Neuronal stem cell (in vitro differentiated cells): ENCODE measurements at regions not wholly inside any gene's neighbourhood (a gene's known extent, or its start where the extent isn't known, plus 50 kb on each side); places are given as distances from the start of the nearest gene placed in this dataset.
"Not testable (repeated sequence)": the region's sequence is repeated elsewhere in the genome, so short reads cannot be mapped to it uniquely, and the experiment has no call there.

Experiments used
- DNase-seq: peaks from one replicate; pipeline ENCODE4 v3.0.0-alpha.2; 2013; ENCODE audit warnings: low spot score
- H2AFZ ChIP-seq: one replicate; pipeline ENCODE4 v1.6.1; 2013; ENCODE audit warnings: mild to moderate bottlenecking, low read length, inconsistent platforms
- H2AK5ac ChIP-seq: 2 replicates; pipeline ENCODE4 v1.6.1; 2013; ENCODE audit warnings: low read depth, mild to moderate bottlenecking, inconsistent platforms, low read length, moderate library complexity, mixed read lengths
- H2BK120ac ChIP-seq: 2 replicates; pipeline ENCODE4 v1.6.1; 2013; ENCODE audit warnings: low read depth, mild to moderate bottlenecking, inconsistent platforms, low read length, moderate library complexity, mixed read lengths
- H2BK12ac ChIP-seq: one replicate; pipeline ENCODE4 v1.6.1; 2013; ENCODE audit warnings: low read length, inconsistent platforms
- H2BK15ac ChIP-seq: 2 replicates; pipeline ENCODE4 v1.6.1; 2013; ENCODE audit warnings: mild to moderate bottlenecking, low read length, inconsistent platforms, mixed read lengths
- H2BK5ac ChIP-seq: one replicate; pipeline ENCODE4 v1.6.1; 2013; ENCODE audit warnings: inconsistent platforms, mild to moderate bottlenecking, low read length, moderate library complexity
- H3K14ac ChIP-seq: one replicate; pipeline ENCODE4 v1.6.1; 2013; ENCODE audit warnings: low read length, inconsistent platforms
- H3K18ac ChIP-seq: 2 replicates; pipeline ENCODE4 v1.6.1; 2013; ENCODE audit warnings: low read length, inconsistent platforms
- H3K23ac ChIP-seq: 2 replicates; pipeline ENCODE4 v1.6.1; 2013; ENCODE audit warnings: low read depth, mild to moderate bottlenecking, mixed read lengths, low read length, inconsistent platforms; ENCODE audit not compliant: poor library complexity
- H3K27ac ChIP-seq: replicated peaks from 3 replicates; pipeline ENCODE4 v1.5.1; 2013; ENCODE audit warnings: low read length, inconsistent platforms
- H3K27me3 ChIP-seq, 3 experiments: 2 replicates each; pipeline ENCODE4 v1.6.1; 2013; ENCODE audit warnings: low read length in 3 of 3, mild to moderate bottlenecking in 2 of 3, inconsistent platforms in 1 of 3, low read depth in 1 of 3, mixed read lengths in 1 of 3, moderate library complexity in 1 of 3; ENCODE audit not compliant: control insufficient read depth in 3 of 3, insufficient read depth in 3 of 3
- H3K36me3 ChIP-seq, 2 donors: replicated peaks in 1 of 2; 2 replicates each; pipeline ENCODE4 v1.6.1; 2013; ENCODE audit warnings: low read length in 2 of 2; ENCODE audit not compliant: control insufficient read depth in 2 of 2, insufficient read depth in 2 of 2
- H3K4ac ChIP-seq: 2 replicates; pipeline ENCODE4 v1.6.1; 2013; ENCODE audit warnings: inconsistent platforms, mild to moderate bottlenecking, low read length, moderate library complexity
- H3K4me1 ChIP-seq, 2 donors: 1 replicate in 1 of 2; 2 replicates in 1 of 2; pipeline ENCODE4 v1.6.1; 2013; ENCODE audit warnings: low read length in 2 of 2, low read depth in 1 of 2; ENCODE audit not compliant: control insufficient read depth in 2 of 2, insufficient read depth in 1 of 2
- H3K4me2 ChIP-seq: one replicate; pipeline ENCODE4 v1.6.1; 2013; ENCODE audit warnings: mild to moderate bottlenecking, low read length, inconsistent platforms; ENCODE audit not compliant: insufficient read depth, poor library complexity, severe bottlenecking
- H3K4me3 ChIP-seq, 2 donors: 2 replicates each; pipeline ENCODE4 v1.5.1; 2013; ENCODE audit warnings: low read length in 2 of 2, mild to moderate bottlenecking in 2 of 2, inconsistent platforms in 1 of 2, moderate library complexity in 1 of 2
- H3K79me1 ChIP-seq: one replicate; pipeline ENCODE4 v1.6.1; 2013; ENCODE audit warnings: low read depth, mild to moderate bottlenecking, inconsistent platforms, low read length, moderate library complexity
- H3K9ac ChIP-seq: one replicate; pipeline ENCODE4 v1.6.1; 2013; ENCODE audit warnings: mild to moderate bottlenecking, low read depth, low read length, inconsistent platforms; ENCODE audit not compliant: poor library complexity
- H3K9me3 ChIP-seq, 2 donors: replicated peaks in 1 of 2; 2 replicates each; pipeline versions ENCODE3 to v1.6.1; 2013; ENCODE audit warnings: low read length in 2 of 2, mild to moderate bottlenecking in 2 of 2, inconsistent platforms in 1 of 2, low read depth in 1 of 2, mixed read lengths in 1 of 2, moderate library complexity in 1 of 2; ENCODE audit not compliant: control insufficient read depth in 2 of 2, insufficient read depth in 1 of 2
- H4K8ac ChIP-seq: one replicate; pipeline ENCODE4 v1.6.1; 2013; ENCODE audit warnings: low read depth, mild to moderate bottlenecking, inconsistent platforms, low read length, moderate library complexity
- H4K91ac ChIP-seq: one replicate; pipeline ENCODE4 v1.6.1; 2013; ENCODE audit warnings: low read length, low read depth, mild to moderate bottlenecking, inconsistent platforms; ENCODE audit not compliant: poor library complexity
- WGBS, 2 donors: extraction: QIAGEN DNeasy Blood & Tissue Kit; methylation state at CpG; one replicate each; pipeline ENCODE4 v1.1.7; 2013; ENCODE audit warnings: missing lambda C conversion rate in 2 of 2, mixed read lengths in 1 of 2; ENCODE audit not compliant: insufficient read length in 2 of 2, insufficient replicate concordance in 1 of 2; ENCODE audit errors: extremely low coverage in 2 of 2; 5-methylcytosine and 5-hydroxymethylcytosine counted together

DNA sequence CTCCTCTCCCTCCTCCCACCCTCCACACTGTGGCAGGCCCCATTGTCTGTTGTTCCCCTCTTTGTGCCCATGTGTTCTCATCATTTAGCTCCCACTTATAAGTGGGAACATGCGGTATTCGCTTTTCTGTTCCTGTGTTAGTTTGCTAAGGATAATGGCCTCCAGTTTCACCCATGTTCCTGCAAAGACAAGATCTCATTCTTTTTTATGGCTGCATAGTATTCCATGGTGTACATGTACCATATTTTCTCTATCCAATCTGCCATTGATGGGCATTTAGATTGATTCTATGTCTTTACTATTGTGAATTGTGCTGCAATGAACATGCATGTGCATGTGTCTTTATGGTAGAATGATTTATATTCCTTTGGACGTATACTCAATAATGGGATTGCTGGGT lies 130.2 kb upstream of the TLE3 start:
- not testable (repeated sequence) for H4K8ac ChIP-seq, H3K27me3 ChIP-seq, H3K4ac ChIP-seq, H2BK12ac ChIP-seq, H3K9me3 ChIP-seq, H3K23ac ChIP-seq, DNase-seq, H3K4me1 ChIP-seq, H4K91ac ChIP-seq, H3K18ac ChIP-seq, H3K79me1 ChIP-seq, H3K4me3 ChIP-seq, H3K14ac ChIP-seq, H3K36me3 ChIP-seq, H3K9ac ChIP-seq, H2AK5ac ChIP-seq, H2BK5ac ChIP-seq, H2AFZ ChIP-seq, H3K4me2 ChIP-seq, H3K27ac ChIP-seq, H2BK120ac ChIP-seq, H2BK15ac ChIP-seq
- no CpG with 5 or more reads among the region's 3 CpGs for WGBS, 2 donors

GRCh38 chr15:70227147-70227546 lies 129.4 kb upstream of the TLE3 start:
- Histone ChIP-seq H2BK120ac (no peak overlapping the region), H3K9ac (no peak overlapping the region), H4K91ac (no peak overlapping the region), H3K14ac (no peak overlapping the region), H3K27ac (no peak overlapping the region), H3K23ac (no peak overlapping the region), H3K27me3 (no peaks in the 10 kb centered on the region), H3K4ac (no peak overlapping the region), H2BK15ac (no peak overlapping the region), H2AFZ (no peak overlapping the region), H3K4me3 (no peak overlapping the region), H3K9me3 (peaks cover 0 to 2% of the 10 kb centered on the region in 2 donors), H3K36me3 (no peaks in the 10 kb centered on the region), H2BK5ac (no peak overlapping the region), H3K4me2 (no peak overlapping the region), H3K4me1 (no peaks in the 10 kb centered on the region), H2BK12ac (no peak overlapping the region), H3K79me1 (no peaks in the 10 kb centered on the region), H2AK5ac (no peak overlapping the region), H3K18ac (no peak overlapping the region), H4K8ac (no peak overlapping the region)
- WGBS, 2 donors = no CpG with 5 or more reads among the region's 1 CpG
- no peak for DNase-seq

- no peak overlapping the region for H3K9ac ChIP-seq
- no CpG with 5 or more reads among the region's 12 CpGs for WGBS, 2 donors
- no peaks in the 10 kb centered on the region for H3K79me1 ChIP-seq
- no peak for DNase-seq
- no peak overlapping the region for H3K18ac ChIP-seq
- H2AK5ac ChIP-seq = no peak overlapping the region
- H4K91ac ChIP-seq = no peak overlapping the region
- H3K4me1 ChIP-seq = no peaks in the 10 kb centered on the region
- H3K27ac ChIP-seq = no peak overlapping the region
- no peak overlapping the region for H2BK15ac ChIP-seq
- peaks cover 0 to 2% of the 10 kb centered on the region in 2 donors for H3K9me3 ChIP-seq
- no peak overlapping the region for H3K4me2 ChIP-seq
- H2BK5ac ChIP-seq = no peak overlapping the region
- no peak overlapping the region for H3K14ac ChIP-seq
- no peak overlapping the region for H2AFZ ChIP-seq
- no peak overlapping the region for H3K4ac ChIP-seq
- H2BK120ac ChIP-seq = no peak overlapping the region
- H2BK12ac ChIP-seq = no peak overlapping the region
- H3K4me3 ChIP-seq = no peak overlapping the region
- no peak overlapping the region for H4K8ac ChIP-seq
- no peak overlapping the region for H3K23ac ChIP-seq
- no peaks in the 10 kb centered on the region for H3K27me3 ChIP-seq
- no peaks in the 10 kb centered on the region for H3K36me3 ChIP-seq
Observed at GRCh38 chr15:70226337-70226980, 128.7 kb upstream of the TLE3 start.

GRCh38 chr15:70225416-70225815 lies 127.7 kb upstream of the TLE3 start:
- H3K27ac ChIP-seq = no peak overlapping the region
- no peaks in the 10 kb centered on the region for H3K79me1 ChIP-seq
- no peak overlapping the region for H3K4ac ChIP-seq
- no peak overlapping the region for H2AK5ac ChIP-seq
- H3K23ac ChIP-seq = no peak overlapping the region
- no peaks in the 10 kb centered on the region for H3K27me3 ChIP-seq
- H3K4me1 ChIP-seq = no peaks in the 10 kb centered on the region
- no CpG with 5 or more reads among the region's 9 CpGs for WGBS, 2 donors
- H2AFZ ChIP-seq = no peak overlapping the region
- H3K14ac ChIP-seq = no peak overlapping the region
- DNase-seq = no peak
- H3K9ac ChIP-seq = no peak overlapping the region
- no peak overlapping the region for H2BK5ac ChIP-seq
- H2BK15ac ChIP-seq = no peak overlapping the region
- no peak overlapping the region for H2BK120ac ChIP-seq
- H4K8ac ChIP-seq = no peak overlapping the region
- H3K36me3 ChIP-seq = no peaks in the 10 kb centered on the region
- H3K4me3 ChIP-seq = no peak overlapping the region
- H3K4me2 ChIP-seq = no peak overlapping the region
- peaks cover 0 to 2% of the 10 kb centered on the region in 2 donors for H3K9me3 ChIP-seq
- no peak overlapping the region for H4K91ac ChIP-seq
- no peak overlapping the region for H3K18ac ChIP-seq
- no peak overlapping the region for H2BK12ac ChIP-seq
